K562 (cell line): ENCODE measurements at regions not wholly inside any gene's neighbourhood (a gene's known extent, or its start where the extent isn't known, plus 50 kb on each side); places are given as distances from the start of the nearest gene placed in this dataset.

Source experiments
- ATAC-seq: fragments of 200-7000 bp; cut with Tn5 transposase; 3 replicates; pipeline ENCODE4 v1.9.1; 2020; ENCODE audit warnings: moderate library complexity
- BruUV-seq: library from RNA; stranded (reverse); fragments of 400-500 nt; replicated peaks from 2 replicates; lab custom pipeline; 2021; lab: Mats Ljungman, UMichigan
- CTCF ChIA-PET: fragments of 300-600 bp; formaldehyde crosslinking; extraction: SDS; loops from one replicate; lab custom pipeline; 2021; ENCODE audit warnings: low intra/inter-chr PET ratio; lab: Yijun Ruan, JAX
- POLR2A ChIA-PET: fragments of 300-600, 350-650 bp; sonication (Branson Sonifier 250); formaldehyde crosslinking; extraction: SDS; loops from one replicate; lab custom pipeline; 2021; ENCODE audit warnings: antibody characterized with exemption, inconsistent platforms; lab: Yijun Ruan, JAX
- DNase-seq, 4 experiments: peaks; one replicate each; pipeline versions ENCODE4 v3.0.0 to v3.0.0-alpha.2; 2011 to 2018; ENCODE audit warnings: low spot score in 3 of 4, mixed read lengths in 3 of 4; ENCODE audit errors: extremely low read depth in 1 of 4
- FAIRE-seq: peaks from 2 replicates; lab custom pipeline; 2011; peaks lifted over from hg19 to GRCh38; lab: Jason Lieb, UNC
- H2AFZ ChIP-seq: 2 replicates; pipeline ENCODE4 v1.6.0; 2011; ENCODE audit warnings: low read depth, low read length, control low read depth, inconsistent platforms
- H3K27ac ChIP-seq: fragments of 200-600 bp; 3 replicates; pipeline ENCODE4 v1.8.0; 2011; ENCODE audit warnings: low read depth, mild to moderate bottlenecking, control low read depth, inconsistent platforms, low read length, moderate library complexity, mixed read lengths; ENCODE audit errors: extremely low read depth
- H3K27me3 ChIP-seq, 2 experiments: fragments of 300-600 bp in 1 of 2; 2 replicates in 1 of 2; 3 replicates in 1 of 2; pipeline versions ENCODE4 v1.6.0 to v1.8.0; 2011; ENCODE audit warnings: inconsistent platforms in 2 of 2, low read length in 2 of 2, mild to moderate bottlenecking in 1 of 2, mixed read lengths in 1 of 2, moderate library complexity in 1 of 2; ENCODE audit not compliant: control insufficient read depth in 2 of 2, insufficient read depth in 2 of 2
- H3K36me3 ChIP-seq: fragments of 300-600 bp; 3 replicates; pipeline ENCODE4 v1.8.0; 2011; ENCODE audit warnings: mild to moderate bottlenecking, low read length, inconsistent platforms; ENCODE audit not compliant: control insufficient read depth, insufficient read depth
- H3K4me1 ChIP-seq, 2 experiments: fragments of 200-600 bp in 1 of 2; replicated peaks in 1 of 2; 2 replicates in 1 of 2; 3 replicates in 1 of 2; pipeline versions ENCODE4 v1.5.1 to v1.8.0; 2011; ENCODE audit warnings: inconsistent platforms in 2 of 2, low read length in 2 of 2, mild to moderate bottlenecking in 1 of 2, mixed read lengths in 1 of 2, moderate library complexity in 1 of 2; ENCODE audit not compliant: control insufficient read depth in 2 of 2, insufficient read depth in 2 of 2
- H3K4me2 ChIP-seq: 2 replicates; pipeline ENCODE4 v1.6.1; 2011; ENCODE audit warnings: low read length, control low read depth, inconsistent platforms, mixed read lengths; ENCODE audit not compliant: insufficient read depth
- H3K4me3 ChIP-seq: fragments of 200-600 bp; sonication (generic), shearing (Covaris generic); 2 replicates; pipeline ENCODE4 v1.5.1; 2016; ENCODE audit warnings: control low read depth, inconsistent platforms
- H3K79me2 ChIP-seq: fragments of 200-600 bp; 3 replicates; pipeline ENCODE4 v1.8.0; 2011; ENCODE audit warnings: low read length, inconsistent platforms; ENCODE audit not compliant: control insufficient read depth, insufficient read depth
- H3K9ac ChIP-seq, 2 experiments: 2 replicates each; pipeline versions ENCODE4 v1.6.0 to v1.6.1; 2011; ENCODE audit warnings: low read depth in 2 of 2, low read length in 2 of 2, control low read depth in 1 of 2, inconsistent platforms in 1 of 2, mild to moderate bottlenecking in 1 of 2, mixed read lengths in 1 of 2; ENCODE audit not compliant: insufficient read depth in 1 of 2
- H3K9me1 ChIP-seq: one replicate; pipeline ENCODE4 v1.6.0; 2011; ENCODE audit warnings: inconsistent platforms, mild to moderate bottlenecking, low read length, moderate library complexity; ENCODE audit not compliant: control insufficient read depth, insufficient read depth
- H3K9me3 ChIP-seq: replicated peaks from 2 replicates; pipeline ENCODE4 v1.5.1; 2011; ENCODE audit warnings: low read depth, low read length, inconsistent platforms; ENCODE audit not compliant: control insufficient read depth, insufficient read depth
- H4K20me1 ChIP-seq: replicated peaks from 2 replicates; pipeline ENCODE4 v1.6.1; 2011; ENCODE audit warnings: low read length, inconsistent platforms, mixed read lengths; ENCODE audit not compliant: control insufficient read depth, insufficient read depth
- HSF4 ChIP-seq: fragments of 250-450 bp; sonication (Bioruptor Pico); IDR thresholded peaks from 2 replicates; pipeline ENCODE4 v2.1.2; 2022; ENCODE audit warnings: mild to moderate bottlenecking, moderate library complexity, borderline replicate concordance
- MAFK ChIP-seq: IDR thresholded peaks from 2 replicates; pipeline ENCODE4 v1.6.1; 2011; ENCODE audit warnings: low read length, improper control_type of control experiment
- MEF2A ChIP-seq: IDR thresholded peaks from 2 replicates; pipeline ENCODE4 v1.6.1; 2011; ENCODE audit warnings: low read depth, mild to moderate bottlenecking, low read length, moderate library complexity; ENCODE audit not compliant: control insufficient read depth
- NRF1 ChIP-seq, 2 experiments: fragments of 450-650 bp; IDR thresholded peaks in 1 of 2; conservative IDR thresholded peaks in 1 of 2; 2 replicates each; pipeline ENCODE4 v1.6.1; 2014; ENCODE audit warnings: mild to moderate bottlenecking in 2 of 2
- RAD21 ChIP-seq, 2 experiments: fragments of 250-450 bp in 1 of 2; fragments of 450-650 bp in 1 of 2; sonication (Bioruptor Pico) in 1 of 2; formaldehyde crosslinking in 1 of 2; IDR thresholded peaks in 1 of 2; conservative IDR thresholded peaks in 1 of 2; 2 replicates each; pipeline versions ENCODE4 v1.4.0 to v1.8.0; 2020 to 2022; ENCODE audit warnings: mild to moderate bottlenecking in 2 of 2, moderate library complexity in 1 of 2
- RBM39 ChIP-seq: fragments of 200-400 bp; formaldehyde crosslinking; optimal IDR thresholded peaks from 2 replicates; pipeline ENCODE3; 2018; ENCODE audit warnings: low read depth, low read length
- RERE ChIP-seq: sonication (generic); formaldehyde crosslinking; IDR thresholded peaks from 2 replicates; pipeline ENCODE4 v1.8.0; 2023; ENCODE audit warnings: missing genetic modification reagents, mild to moderate bottlenecking, borderline replicate concordance
- SIX5 ChIP-seq, 2 experiments: IDR thresholded peaks; 2 replicates each; pipeline ENCODE4 v1.6.1; 2011; ENCODE audit warnings: low read length in 2 of 2, borderline replicate concordance in 1 of 2, low read depth in 1 of 2, mild to moderate bottlenecking in 1 of 2, moderate library complexity in 1 of 2; ENCODE audit not compliant: insufficient read depth in 1 of 2
- SMAD2 ChIP-seq: fragments of 150-350 bp; IDR thresholded peaks from 2 replicates; pipeline ENCODE4 v1.6.1; 2014; ENCODE audit warnings: low read depth, mild to moderate bottlenecking, low read length
- SNAPC5 ChIP-seq: fragments of 250-450 bp; sonication (Bioruptor Pico); IDR thresholded peaks from 2 replicates; pipeline ENCODE4 v1.8.0; 2021; ENCODE audit warnings: moderate library complexity, mild to moderate bottlenecking, inconsistent platforms
- XRCC3 ChIP-seq: fragments of 450-650 bp; IDR thresholded peaks from 2 replicates; pipeline ENCODE4 v1.6.1; 2017; ENCODE audit warnings: mild to moderate bottlenecking, moderate library complexity
- WGBS: fragments of 100-300 bp; shearing (Covaris generic); methylation state at CpG from one replicate; pipeline ENCODE4 v1.1.6; 2016; ENCODE audit warnings: low coverage, mixed read lengths; ENCODE audit not compliant: insufficient coverage; ENCODE audit errors: missing lambda C conversion rate; 5-methylcytosine and 5-hydroxymethylcytosine counted together
- in situ Hi-C: fragments of 300-500 bp; cut with MboI; formaldehyde crosslinking; loops from 4 replicates; pipeline ENCODE4 v1.15.0; 2018; ENCODE audit warnings: inconsistent platforms, mixed read lengths
- intact Hi-C: fragments of 100-400 bp; cut with micrococcal nuclease; formaldehyde crosslinking; loops from 2 replicates; pipeline ENCODE4 v1.14.2; 2022

- no peaks in the 10 kb centered on the region for H3K36me3 ChIP-seq
- ChIA-PET POLR2A (no interaction called here), CTCF (no interaction called here)
- no peaks in the 10 kb centered on the region for H3K4me1 ChIP-seq
- intact Hi-C loops, result no loop called here
- no peak overlapping the region for H2AFZ ChIP-seq
- no peak overlapping the region for H3K4me2 ChIP-seq
- H3K79me2 ChIP-seq, result no peaks in the 10 kb centered on the region
- no TSS peak for BruUV-seq
- H3K27ac ChIP-seq, result no peak overlapping the region
- no peak for TF ChIP-seq SIX5 (IDR thresholded peaks at IDR 0.05; ENCODE audit: borderline replicate concordance in 1 of 2, insufficient read depth in 1 of 2, low read depth in 1 of 2, low read length in 2 of 2)
- ATAC-seq (no peak), DNase-seq (no peak), FAIRE-seq (no peak)
- WGBS, result 0% methylated on average over 3 of the region's 3 CpGs
- H3K4me3 ChIP-seq, result no peak overlapping the region
- H3K27me3 ChIP-seq, result no peaks in the 10 kb centered on the region
- H3K9me1 ChIP-seq, result no peaks in the 10 kb centered on the region
- H3K9ac ChIP-seq, result no peak overlapping the region
- no peaks in the 10 kb centered on the region for H4K20me1 ChIP-seq
- H3K9me3 ChIP-seq, result no peaks in the 10 kb centered on the region
- in situ Hi-C loops, result no loop called here
Measured at GRCh38 chr5:152305525-152305924, 99.6 kb downstream of the NMUR2 start.

- Histone ChIP-seq H3K79me2 (no peaks in the 10 kb centered on the region), H2AFZ (no peak overlapping the region), H3K9ac (no peak overlapping the region), H4K20me1 (no peaks in the 10 kb centered on the region), H3K36me3 (no peaks in the 10 kb centered on the region), H3K27me3 (no peaks in the 10 kb centered on the region), H3K9me3 (no peaks in the 10 kb centered on the region), H3K9me1 (no peaks in the 10 kb centered on the region), H3K27ac (no peak overlapping the region)
- no peak for FAIRE-seq
- no peak for DNase-seq
- intact Hi-C loops, result no loop called here
- CTCF ChIA-PET, result no interaction called here
- TF ChIP-seq RBM39 (no peak), RERE (CRISPR knock-in tag) (no peak), HSF4 (CRISPR knock-in tag) (no peak), SNAPC5 (CRISPR knock-in tag) (no peak), RAD21 (CRISPR knock-in tag; conservative IDR thresholded peaks at IDR 0.05 in 1 of 2, IDR thresholded peaks at IDR 0.05 in 1 of 2) (no peak), MEF2A (no peak), NRF1 (conservative IDR thresholded peaks at IDR 0.05 in 1 of 2, IDR thresholded peaks at IDR 0.05 in 1 of 2) (no peak), MAFK (no peak), XRCC3 (no peak), SMAD2 (no peak)
- TF ChIP-seq, all 486 proteins: peak for 0
- BruUV-seq, result no TSS peak
- Histone ChIP-seq H3K4me1 (no peaks in the 10 kb centered on the region), H3K4me2 (no peak overlapping the region), H3K4me3 (no peak overlapping the region)
- no peak for ATAC-seq
- in situ Hi-C loops, result no loop called here
- POLR2A ChIA-PET, result no interaction called here
Measured at GRCh38 chr5:152303841-152304240, 101.2 kb downstream of the NMUR2 start.
